ENCODE measurements at regions not wholly inside any gene's neighbourhood (a gene's known extent, or its start where the extent isn't known, plus 50 kb on each side); places are given as distances from the start of the nearest gene placed in this dataset.

GRCh38 chr3:144265542-144266100 lies 294.0 kb downstream of the DIPK2A start:
- Histone ChIP-seq H3K4me2 (no peak overlapping the region), H2AFZ (no peak overlapping the region), H3K79me2 (replicated peaks; ENCODE audit: insufficient read depth) (no peaks in the 10 kb centered on the region), H3K4me3 (no peak overlapping the region), H3K27ac (ENCODE audit: low read depth) (no peak overlapping the region), H3K4me1 (ENCODE audit: insufficient read depth) (no peaks in the 10 kb centered on the region), H3K9me2 (ENCODE audit: insufficient read depth) (peaks cover 3% of the 10 kb centered on the region; the same call in 1 of the 2 replicates), H3K27me3 (ENCODE audit: insufficient read depth) (no peaks in the 10 kb centered on the region), H4K20me1 (replicated peaks; ENCODE audit: insufficient read depth) (no peaks in the 10 kb centered on the region), H3K36me3 (ENCODE audit: insufficient read depth) (no peaks in the 10 kb centered on the region), H3F3A (replicated peaks; ENCODE audit: low read depth) (no peaks in the 10 kb centered on the region)
- H3K9me3 Mint-ChIP-seq = no peaks in the 10 kb centered on the region
- TF ChIP-seq CTCF (conservative IDR thresholded peaks at IDR 0.05; ENCODE audit: low read depth in 2 of 2) (no peak), NANOG (IDR thresholded peaks at IDR 0.05; ENCODE audit: borderline replicate concordance) (no peak), JUNB (IDR thresholded peaks at IDR 0.05; ENCODE audit: unreplicated experiment) (no peak), STAT1 (IDR thresholded peaks at IDR 0.05; ENCODE audit: unreplicated experiment) (no peak)
- TF ChIP-seq, protein P1, sequence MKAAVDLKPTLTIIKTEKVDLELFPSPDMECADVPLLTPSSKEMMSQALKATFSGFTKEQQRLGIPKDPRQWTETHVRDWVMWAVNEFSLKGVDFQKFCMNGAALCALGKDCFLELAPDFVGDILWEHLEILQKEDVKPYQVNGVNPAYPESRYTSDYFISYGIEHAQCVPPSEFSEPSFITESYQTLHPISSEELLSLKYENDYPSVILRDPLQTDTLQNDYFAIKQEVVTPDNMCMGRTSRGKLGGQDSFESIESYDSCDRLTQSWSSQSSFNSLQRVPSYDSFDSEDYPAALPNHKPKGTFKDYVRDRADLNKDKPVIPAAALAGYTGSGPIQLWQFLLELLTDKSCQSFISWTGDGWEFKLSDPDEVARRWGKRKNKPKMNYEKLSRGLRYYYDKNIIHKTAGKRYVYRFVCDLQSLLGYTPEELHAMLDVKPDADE (IDR thresholded peaks at IDR 0.05) = no peak
- no peak overlapping the region for H3K4me3 Mint-ChIP-seq
- H3K27me3 Mint-ChIP-seq (ENCODE audit: insufficient read depth, low read depth, poor library complexity) = no peaks in the 10 kb centered on the region
- ATAC-seq (no peak), DNase-seq (ENCODE audit: low spot score) (no peak)
- no peaks in the 10 kb centered on the region for H3K36me3 Mint-ChIP-seq (ENCODE audit: low read depth)
- no peaks in the 10 kb centered on the region for H3K4me1 Mint-ChIP-seq
- no peak overlapping the region for H3K27ac Mint-ChIP-seq

- Histone ChIP-seq H3K4me3 (no peak overlapping the region), H3K9me2 (ENCODE audit: insufficient read depth) (peaks cover 4% of the 10 kb centered on the region; the same call in 1 of the 2 replicates), H3K27me3 (ENCODE audit: insufficient read depth) (no peaks in the 10 kb centered on the region), H3F3A (replicated peaks; ENCODE audit: low read depth) (no peaks in the 10 kb centered on the region), H4K20me1 (replicated peaks; ENCODE audit: insufficient read depth) (no peaks in the 10 kb centered on the region), H3K79me2 (replicated peaks; ENCODE audit: insufficient read depth) (no peaks in the 10 kb centered on the region), H2AFZ (no peak overlapping the region), H3K4me2 (no peak overlapping the region), H3K4me1 (ENCODE audit: insufficient read depth) (no peaks in the 10 kb centered on the region), H3K27ac (ENCODE audit: low read depth) (no peak overlapping the region), H3K36me3 (ENCODE audit: insufficient read depth) (no peaks in the 10 kb centered on the region)
- ATAC-seq = no peak
- no peak overlapping the region for H3K27ac Mint-ChIP-seq
- no peaks in the 10 kb centered on the region for H3K9me3 Mint-ChIP-seq
- no peak overlapping the region for H3K4me3 Mint-ChIP-seq
- H3K27me3 Mint-ChIP-seq (ENCODE audit: insufficient read depth, low read depth, poor library complexity) = no peaks in the 10 kb centered on the region
- H3K4me1 Mint-ChIP-seq = peaks cover 4% of the 10 kb centered on the region; the same call in 2 of the 3 replicates
- DNase-seq (ENCODE audit: low spot score) = no peak
- no peaks in the 10 kb centered on the region for H3K36me3 Mint-ChIP-seq (ENCODE audit: low read depth)
- TF ChIP-seq REST (IDR thresholded peaks at IDR 0.05; ENCODE audit: unreplicated experiment) (no peak), CTCF (conservative IDR thresholded peaks at IDR 0.05; ENCODE audit: low read depth in 2 of 2) (no peak), CREB1 (CRISPR knock-in tag; IDR thresholded peaks at IDR 0.05; ENCODE audit: low read depth) (no peak), EZH2 (IDR thresholded peaks at IDR 0.05; ENCODE audit: low read depth, unreplicated experiment) (no peak), EZH2phosphoT487 (IDR thresholded peaks at IDR 0.05; ENCODE audit: unreplicated experiment) (no peak), POLR2AphosphoS5 (IDR thresholded peaks at IDR 0.05; ENCODE audit: low read depth) (no peak), JUNB (IDR thresholded peaks at IDR 0.05; ENCODE audit: unreplicated experiment) (no peak), ZNF114 (CRISPR knock-in tag; IDR thresholded peaks at IDR 0.05) (no peak), ZNF331 (CRISPR knock-in tag; IDR thresholded peaks at IDR 0.05; ENCODE audit: low read depth) (no peak)
- TF ChIP-seq, protein P1 (IDR thresholded peaks at IDR 0.05) = no peak
Measured at GRCh38 chr3:144270100-144270499, 298.5 kb downstream of the DIPK2A start.
